SH-SY5Y (cell line): ENCODE measurements at regions not wholly inside any gene's neighbourhood (a gene's known extent, or its start where the extent isn't known, plus 50 kb on each side); places are given as distances from the start of the nearest gene placed in this dataset.

Source experiments
- GATA2 ChIP-seq: IDR thresholded peaks from 2 replicates; pipeline ENCODE4 v1.6.1; 2011; ENCODE audit warnings: mild to moderate bottlenecking, low read depth, low read length
- GATA3 ChIP-seq: IDR thresholded peaks from 2 replicates; pipeline ENCODE4 v1.6.1; 2011; ENCODE audit warnings: low read depth, mild to moderate bottlenecking, low read length, moderate library complexity

DNA sequence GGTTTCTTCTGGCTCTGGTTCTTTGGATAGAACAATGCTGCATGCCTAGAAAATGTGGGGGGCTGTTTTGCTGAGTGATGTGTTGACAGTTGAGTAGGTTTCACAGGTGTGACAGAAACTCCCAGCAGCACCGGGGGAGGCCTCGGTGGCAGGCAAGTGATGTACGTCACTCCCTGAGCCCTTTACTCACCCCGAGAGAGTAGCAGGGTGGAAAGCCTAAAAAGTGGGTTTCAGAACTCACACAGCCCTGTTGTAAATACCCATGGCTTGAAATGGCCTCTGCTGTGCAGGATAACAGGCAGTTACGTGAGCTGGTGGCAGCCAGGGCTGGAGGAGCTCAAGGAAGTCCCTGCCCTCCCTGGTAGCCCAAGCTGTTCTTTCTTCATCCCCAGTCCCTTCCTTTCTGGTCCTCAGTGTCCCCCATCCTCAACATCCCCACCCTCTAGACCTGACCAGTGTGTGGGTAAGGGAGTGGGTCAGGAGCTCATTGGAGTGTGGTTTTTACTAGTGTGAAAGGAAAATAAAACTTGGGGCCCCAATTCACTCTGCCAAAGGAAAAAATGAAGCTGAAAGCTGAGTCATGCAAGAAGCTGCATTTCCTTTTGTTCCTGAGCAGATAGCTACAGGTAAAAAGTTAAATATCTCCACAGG, 258.1 kb downstream of the STK31 start:
- TF ChIP-seq GATA3 (no peak), GATA2 (no peak)
